ENCODE measurements at regions not wholly inside any gene's neighbourhood (a gene's known extent, or its start where the extent isn't known, plus 50 kb on each side); places are given as distances from the start of the nearest gene placed in this dataset.
"Not testable (repeated sequence)": the region's sequence is repeated elsewhere in the genome, so short reads cannot be mapped to it uniquely, and the experiment has no call there.

DNA sequence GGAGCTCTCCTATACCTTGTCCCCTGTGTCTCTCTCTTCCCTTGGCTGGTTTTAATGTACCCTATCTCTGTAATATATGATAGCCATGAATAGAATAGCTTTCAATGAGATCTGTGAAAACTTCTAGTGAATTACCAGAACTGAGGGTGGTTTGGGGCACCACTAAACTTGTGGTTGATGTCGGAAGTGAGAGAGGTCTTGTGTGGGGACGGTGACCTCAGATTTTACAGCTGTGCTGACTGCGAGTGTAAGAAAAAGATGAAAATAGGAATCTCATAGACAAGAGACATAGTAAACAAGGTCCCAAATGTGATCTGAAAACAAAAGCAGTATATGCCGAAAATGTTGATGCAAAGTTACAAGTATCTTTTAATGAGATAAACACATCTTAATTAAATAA is 332.0 kb upstream of the SPHKAP start:
- TF ChIP-seq, protein P1, sequence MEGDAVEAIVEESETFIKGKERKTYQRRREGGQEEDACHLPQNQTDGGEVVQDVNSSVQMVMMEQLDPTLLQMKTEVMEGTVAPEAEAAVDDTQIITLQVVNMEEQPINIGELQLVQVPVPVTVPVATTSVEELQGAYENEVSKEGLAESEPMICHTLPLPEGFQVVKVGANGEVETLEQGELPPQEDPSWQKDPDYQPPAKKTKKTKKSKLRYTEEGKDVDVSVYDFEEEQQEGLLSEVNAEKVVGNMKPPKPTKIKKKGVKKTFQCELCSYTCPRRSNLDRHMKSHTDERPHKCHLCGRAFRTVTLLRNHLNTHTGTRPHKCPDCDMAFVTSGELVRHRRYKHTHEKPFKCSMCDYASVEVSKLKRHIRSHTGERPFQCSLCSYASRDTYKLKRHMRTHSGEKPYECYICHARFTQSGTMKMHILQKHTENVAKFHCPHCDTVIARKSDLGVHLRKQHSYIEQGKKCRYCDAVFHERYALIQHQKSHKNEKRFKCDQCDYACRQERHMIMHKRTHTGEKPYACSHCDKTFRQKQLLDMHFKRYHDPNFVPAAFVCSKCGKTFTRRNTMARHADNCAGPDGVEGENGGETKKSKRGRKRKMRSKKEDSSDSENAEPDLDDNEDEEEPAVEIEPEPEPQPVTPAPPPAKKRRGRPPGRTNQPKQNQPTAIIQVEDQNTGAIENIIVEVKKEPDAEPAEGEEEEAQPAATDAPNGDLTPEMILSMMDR (IDR thresholded peaks at IDR 0.05) = not testable (repeated sequence)
- not testable (repeated sequence) for TF ChIP-seq POLR2A (IDR thresholded peaks at IDR 0.05)
